GM18873 (cell line): ENCODE measurements at regions not wholly inside any gene's neighbourhood (a gene's known extent, or its start where the extent isn't known, plus 50 kb on each side); places are given as distances from the start of the nearest gene placed in this dataset.

ENCODE experiments used
- ATAC-seq: cut with Tn5 transposase; IDR thresholded peaks from one replicate; pipeline ENCODE4 v1.9.1; 2021; ENCODE audit warnings: mild to moderate bottlenecking, moderate library complexity, moderate number of reproducible peaks; ENCODE audit not compliant: unreplicated experiment, low FRiP score

GRCh38 chr14:38098074-38098836, 109.4 kb upstream of the SSTR1 start:
- no peak for ATAC-seq

- no peak for ATAC-seq
These were observed 106.0 kb upstream of the SSTR1 start for GRCh38 chr14:38101679-38102078.

GRCh38 chr14:38103542-38104225, 104.0 kb upstream of the SSTR1 start:
- no peak for ATAC-seq

- ATAC-seq = no peak
These were observed 102.5 kb upstream of the SSTR1 start for GRCh38 chr14:38105106-38105702.

- ATAC-seq = peak; percentile 50
These were observed 100.5 kb upstream of the SSTR1 start for GRCh38 chr14:38107216-38107631.

GRCh38 chr14:38108681-38109080, 99.0 kb upstream of the SSTR1 start:
- ATAC-seq = no peak

GRCh38 chr14:38110258-38110657, 97.4 kb upstream of the SSTR1 start:
- no peak for ATAC-seq

GRCh38 chr14:38111046-38111445, 96.7 kb upstream of the SSTR1 start:
- no peak for ATAC-seq

- no peak for ATAC-seq
These were observed 94.2 kb upstream of the SSTR1 start for GRCh38 chr14:38113546-38113945.

- no peak for ATAC-seq
These were observed 90.8 kb upstream of the SSTR1 start for GRCh38 chr14:38116895-38117294.

GRCh38 chr14:38120109-38120508, 87.6 kb upstream of the SSTR1 start:
- no peak for ATAC-seq

- no peak for ATAC-seq
These were observed 86.2 kb upstream of the SSTR1 start for GRCh38 chr14:38121320-38122020.

GRCh38 chr14:38122241-38122640, 85.5 kb upstream of the SSTR1 start:
- no peak for ATAC-seq

GRCh38 chr14:38124506-38124905, 83.2 kb upstream of the SSTR1 start:
- ATAC-seq = no peak

- no peak for ATAC-seq
These were observed 82.1 kb upstream of the SSTR1 start for GRCh38 chr14:38125481-38126037.

GRCh38 chr14:38127356-38127755, 80.3 kb upstream of the SSTR1 start:
- no peak for ATAC-seq

- ATAC-seq = no peak
These were observed 79.9 kb upstream of the SSTR1 start for GRCh38 chr14:38127784-38128183.

GRCh38 chr14:38128640-38129039, 79.1 kb upstream of the SSTR1 start:
- no peak for ATAC-seq

GRCh38 chr14:38129192-38129591, 78.5 kb upstream of the SSTR1 start:
- ATAC-seq = no peak

- ATAC-seq = no peak
These were observed 78.0 kb upstream of the SSTR1 start for GRCh38 chr14:38129705-38130104.
